Fibroblast of lung (primary cell): ENCODE measurements at regions not wholly inside any gene's neighbourhood (a gene's known extent, or its start where the extent isn't known, plus 50 kb on each side); places are given as distances from the start of the nearest gene placed in this dataset.

ENCODE experiments used
- DNase-seq, 2 donors: peaks; one replicate each; pipeline versions ENCODE4 v3.0.0 to v3.0.0-alpha.2; 2010; ENCODE audit warnings: low read depth in 2 of 2
- H2AFZ ChIP-seq: 2 replicates; pipeline ENCODE4 v1.5.1; 2012; ENCODE audit warnings: low read length, control low read depth, inconsistent platforms
- H3K27ac ChIP-seq: 2 replicates; pipeline ENCODE4 v1.5.1; 2011; ENCODE audit warnings: low read length, control low read depth; ENCODE audit not compliant: insufficient read depth
- H3K27me3 ChIP-seq: 2 replicates; pipeline ENCODE4 v1.5.1; 2011; ENCODE audit warnings: mild to moderate bottlenecking, low read length; ENCODE audit not compliant: control insufficient read depth, insufficient read depth
- H3K36me3 ChIP-seq: 2 replicates; pipeline ENCODE4 v1.5.1; 2011; ENCODE audit warnings: low read length; ENCODE audit not compliant: control insufficient read depth, insufficient read depth
- H3K4me1 ChIP-seq: 2 replicates; pipeline ENCODE4 v1.5.1; 2011; ENCODE audit warnings: low read length; ENCODE audit not compliant: control insufficient read depth, insufficient read depth; ENCODE audit errors: extremely low read depth
- H3K4me2 ChIP-seq: 2 replicates; pipeline ENCODE4 v1.5.1; 2011; ENCODE audit warnings: low read length, control low read depth; ENCODE audit not compliant: insufficient read depth; ENCODE audit errors: extremely low read depth
- H3K4me3 ChIP-seq, 4 experiments: fragments of 200-600 bp in 1 of 4; sonication (generic) in 1 of 4; replicated peaks in 1 of 4; 2 replicates each; pipeline ENCODE4 v1.5.1; 2011 to 2016; ENCODE audit warnings: low read length in 4 of 4, low read depth in 3 of 4, mild to moderate bottlenecking in 3 of 4, control low read depth in 2 of 4, inconsistent platforms in 1 of 4, mixed read lengths in 1 of 4; ENCODE audit not compliant: insufficient read depth in 1 of 4; ENCODE audit errors: control extremely low read depth in 1 of 4
- H3K79me2 ChIP-seq: 2 replicates; pipeline ENCODE4 v1.5.1; 2012; ENCODE audit warnings: mild to moderate bottlenecking, low read length, inconsistent platforms; ENCODE audit not compliant: control insufficient read depth, insufficient read depth
- H3K9ac ChIP-seq: 2 replicates; pipeline ENCODE4 v1.5.1; 2011; ENCODE audit warnings: mild to moderate bottlenecking, low read length, control low read depth; ENCODE audit not compliant: insufficient read depth
- H3K9me3 ChIP-seq: 2 replicates; pipeline ENCODE4 v1.5.1; 2012; ENCODE audit warnings: low read depth, low read length; ENCODE audit not compliant: control insufficient read depth, insufficient read depth
- H4K20me1 ChIP-seq: 2 replicates; pipeline ENCODE4 v1.5.1; 2011; ENCODE audit warnings: low read length; ENCODE audit not compliant: control insufficient read depth, insufficient read depth; ENCODE audit errors: extremely low read depth
- EZH2 ChIP-seq: IDR thresholded peaks from 2 replicates; pipeline ENCODE4 v1.5.1; 2012; ENCODE audit warnings: low read length, control low read depth, mild to moderate bottlenecking; ENCODE audit errors: missing control alignments
- TF ChIP-seq, protein P1 (sequence below), 2 donors: IDR thresholded peaks in 1 of 2; conservative IDR thresholded peaks in 1 of 2; 1 replicate in 1 of 2; 2 replicates in 1 of 2; pipeline ENCODE4 v1.5.1; 2011 to 2012; ENCODE audit warnings: low read length in 2 of 2, control low read depth in 1 of 2, inconsistent platforms in 1 of 2, low read depth in 1 of 2, mild to moderate bottlenecking in 1 of 2

DNA sequence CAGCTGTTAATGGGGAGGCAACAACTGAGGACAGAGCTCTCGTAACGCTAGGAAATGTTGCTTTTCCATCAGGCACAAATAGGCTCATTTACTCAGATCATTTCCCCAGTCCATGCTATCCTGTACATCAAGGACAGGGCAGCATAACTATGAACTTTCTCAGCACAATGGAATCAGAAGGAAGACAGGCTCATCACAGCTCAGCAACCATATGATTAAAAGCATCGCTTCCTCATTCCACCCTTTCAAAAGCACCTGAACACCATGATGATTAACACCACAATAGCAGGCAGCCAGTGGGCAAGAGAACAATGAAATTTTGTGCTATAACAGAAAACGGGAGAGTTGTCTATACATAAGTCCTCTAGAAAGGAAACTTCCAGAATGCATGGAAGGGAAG, 297.8 kb downstream of the ZNF674 start:
- Histone ChIP-seq H3K4me2 (no peak overlapping the region), H3K9ac (no peak overlapping the region), H3K79me2 (no peaks in the 10 kb centered on the region), H3K27me3 (no peaks in the 10 kb centered on the region), H3K9me3 (no peaks in the 10 kb centered on the region), H3K4me1 (no peaks in the 10 kb centered on the region), H3K4me3 (no peak overlapping the region), H4K20me1 (no peaks in the 10 kb centered on the region), H3K36me3 (no peaks in the 10 kb centered on the region), H3K27ac (no peak overlapping the region), H2AFZ (no peak overlapping the region)
- TF ChIP-seq, protein P1, sequence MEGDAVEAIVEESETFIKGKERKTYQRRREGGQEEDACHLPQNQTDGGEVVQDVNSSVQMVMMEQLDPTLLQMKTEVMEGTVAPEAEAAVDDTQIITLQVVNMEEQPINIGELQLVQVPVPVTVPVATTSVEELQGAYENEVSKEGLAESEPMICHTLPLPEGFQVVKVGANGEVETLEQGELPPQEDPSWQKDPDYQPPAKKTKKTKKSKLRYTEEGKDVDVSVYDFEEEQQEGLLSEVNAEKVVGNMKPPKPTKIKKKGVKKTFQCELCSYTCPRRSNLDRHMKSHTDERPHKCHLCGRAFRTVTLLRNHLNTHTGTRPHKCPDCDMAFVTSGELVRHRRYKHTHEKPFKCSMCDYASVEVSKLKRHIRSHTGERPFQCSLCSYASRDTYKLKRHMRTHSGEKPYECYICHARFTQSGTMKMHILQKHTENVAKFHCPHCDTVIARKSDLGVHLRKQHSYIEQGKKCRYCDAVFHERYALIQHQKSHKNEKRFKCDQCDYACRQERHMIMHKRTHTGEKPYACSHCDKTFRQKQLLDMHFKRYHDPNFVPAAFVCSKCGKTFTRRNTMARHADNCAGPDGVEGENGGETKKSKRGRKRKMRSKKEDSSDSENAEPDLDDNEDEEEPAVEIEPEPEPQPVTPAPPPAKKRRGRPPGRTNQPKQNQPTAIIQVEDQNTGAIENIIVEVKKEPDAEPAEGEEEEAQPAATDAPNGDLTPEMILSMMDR (conservative IDR thresholded peaks at IDR 0.05 in 1 of 2, IDR thresholded peaks at IDR 0.05 in 1 of 2; ENCODE audit: low read depth in 1 of 2, low read length in 2 of 2), result no peak
- TF ChIP-seq EZH2, result no peak
- no peak for DNase-seq

DNA sequence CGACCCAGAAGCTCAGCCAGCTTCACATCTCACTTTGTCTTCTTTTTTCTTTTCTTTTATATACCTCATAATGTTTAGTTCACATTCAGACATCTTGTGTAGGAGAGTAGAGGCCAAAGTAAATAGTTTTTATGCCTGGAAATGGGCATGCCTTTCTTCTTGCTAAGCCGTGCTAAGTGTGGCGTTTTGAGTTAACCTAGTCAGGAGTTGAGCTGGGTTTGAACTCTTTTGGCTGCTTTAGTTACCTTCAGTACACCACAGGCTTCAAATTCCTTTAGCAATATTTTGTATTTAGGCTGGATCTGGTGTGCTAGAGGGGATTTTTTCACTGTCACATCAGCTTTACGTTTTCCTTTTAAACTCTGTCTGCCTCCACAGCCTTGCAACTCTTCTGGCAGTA, 300.8 kb downstream of the ZNF674 start:
- Histone ChIP-seq H3K9me3 (no peaks in the 10 kb centered on the region), H2AFZ (no peak overlapping the region), H3K79me2 (no peaks in the 10 kb centered on the region), H4K20me1 (no peaks in the 10 kb centered on the region), H3K4me3 (no peak overlapping the region), H3K9ac (no peak overlapping the region), H3K36me3 (no peaks in the 10 kb centered on the region), H3K4me1 (no peaks in the 10 kb centered on the region), H3K4me2 (no peak overlapping the region), H3K27me3 (no peaks in the 10 kb centered on the region), H3K27ac (no peak overlapping the region)
- TF ChIP-seq, protein P1 (conservative IDR thresholded peaks at IDR 0.05 in 1 of 2, IDR thresholded peaks at IDR 0.05 in 1 of 2; ENCODE audit: low read depth in 1 of 2, low read length in 2 of 2), result no peak
- TF ChIP-seq EZH2, result no peak
- peak in 1 of 2 donors; percentile 73 for DNase-seq

DNA sequence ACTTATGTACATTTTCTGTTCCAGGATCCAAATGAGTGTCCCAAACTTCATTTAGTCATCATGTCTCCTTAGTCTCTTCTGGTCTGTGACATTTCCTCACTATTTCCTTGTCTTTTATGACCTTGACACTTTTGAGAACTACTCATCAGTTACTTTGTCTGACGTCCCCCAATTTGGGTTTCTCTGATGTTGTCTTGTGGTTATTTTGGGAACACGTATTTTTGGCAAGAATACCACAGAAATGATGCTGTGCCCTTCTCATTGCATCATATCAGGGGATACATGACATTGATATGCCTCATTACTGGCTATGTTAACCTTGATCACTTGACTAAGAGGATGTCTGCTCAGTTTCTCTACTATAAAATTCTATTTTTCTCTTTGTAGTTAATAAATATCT, 308.8 kb downstream of the ZNF674 start:
- no peaks in the 10 kb centered on the region for H3K9me3 ChIP-seq
- no peaks in the 10 kb centered on the region for H3K27me3 ChIP-seq
- no peaks in the 10 kb centered on the region for H3K36me3 ChIP-seq
- H3K4me2 ChIP-seq, result no peak overlapping the region
- H2AFZ ChIP-seq, result no peak overlapping the region
- no peaks in the 10 kb centered on the region for H4K20me1 ChIP-seq
- no peak for DNase-seq
- H3K4me1 ChIP-seq, result no peaks in the 10 kb centered on the region
- H3K9ac ChIP-seq, result no peak overlapping the region
- H3K27ac ChIP-seq, result no peak overlapping the region
- TF ChIP-seq, protein P1 (conservative IDR thresholded peaks at IDR 0.05 in 1 of 2, IDR thresholded peaks at IDR 0.05 in 1 of 2; ENCODE audit: low read depth in 1 of 2, low read length in 2 of 2), result no peak
- no peak for TF ChIP-seq EZH2
- no peaks in the 10 kb centered on the region for H3K79me2 ChIP-seq
- H3K4me3 ChIP-seq, result no peak overlapping the region
